LNCaP clone FGC (cell line): ENCODE measurements at regions not wholly inside any gene's neighbourhood (a gene's known extent, or its start where the extent isn't known, plus 50 kb on each side); places are given as distances from the start of the nearest gene placed in this dataset.

ENCODE experiments used
- DNase-seq: peaks from one replicate; pipeline ENCODE4 v3.0.0-alpha.2; 2011; ENCODE audit warnings: low read depth
- H3K4me3 ChIP-seq: 2 replicates; pipeline ENCODE4 v1.5.1; 2011; ENCODE audit warnings: mild to moderate bottlenecking, low read depth, low read length, control low read depth
- TF ChIP-seq, protein P1 (sequence below): IDR thresholded peaks from 2 replicates; pipeline ENCODE4 v1.5.1; 2012; ENCODE audit warnings: mild to moderate bottlenecking; ENCODE audit not compliant: control insufficient read depth, insufficient read depth; ENCODE audit errors: extremely low read depth

DNA sequence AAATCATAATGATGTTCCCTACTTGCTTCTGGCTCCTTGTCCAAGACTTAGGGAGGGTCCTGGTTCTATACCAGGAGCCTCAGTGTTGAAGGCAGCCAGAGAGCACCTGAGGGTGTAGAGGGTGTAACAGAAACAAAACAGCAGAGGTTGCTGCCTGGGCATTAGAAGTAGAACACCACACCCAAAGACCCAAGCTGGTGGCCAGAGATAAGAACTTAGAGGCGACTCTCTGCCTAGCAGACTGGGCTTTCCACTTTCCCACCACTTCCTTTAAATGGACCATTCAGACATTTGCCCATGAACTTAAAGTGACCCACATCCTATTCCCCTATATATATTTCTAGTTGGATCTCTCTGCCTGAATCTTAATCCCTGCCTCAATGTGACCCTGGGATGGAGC lies 189.8 kb downstream of the KLF13 start:
- DNase-seq = no peak
- TF ChIP-seq, protein P1, sequence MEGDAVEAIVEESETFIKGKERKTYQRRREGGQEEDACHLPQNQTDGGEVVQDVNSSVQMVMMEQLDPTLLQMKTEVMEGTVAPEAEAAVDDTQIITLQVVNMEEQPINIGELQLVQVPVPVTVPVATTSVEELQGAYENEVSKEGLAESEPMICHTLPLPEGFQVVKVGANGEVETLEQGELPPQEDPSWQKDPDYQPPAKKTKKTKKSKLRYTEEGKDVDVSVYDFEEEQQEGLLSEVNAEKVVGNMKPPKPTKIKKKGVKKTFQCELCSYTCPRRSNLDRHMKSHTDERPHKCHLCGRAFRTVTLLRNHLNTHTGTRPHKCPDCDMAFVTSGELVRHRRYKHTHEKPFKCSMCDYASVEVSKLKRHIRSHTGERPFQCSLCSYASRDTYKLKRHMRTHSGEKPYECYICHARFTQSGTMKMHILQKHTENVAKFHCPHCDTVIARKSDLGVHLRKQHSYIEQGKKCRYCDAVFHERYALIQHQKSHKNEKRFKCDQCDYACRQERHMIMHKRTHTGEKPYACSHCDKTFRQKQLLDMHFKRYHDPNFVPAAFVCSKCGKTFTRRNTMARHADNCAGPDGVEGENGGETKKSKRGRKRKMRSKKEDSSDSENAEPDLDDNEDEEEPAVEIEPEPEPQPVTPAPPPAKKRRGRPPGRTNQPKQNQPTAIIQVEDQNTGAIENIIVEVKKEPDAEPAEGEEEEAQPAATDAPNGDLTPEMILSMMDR = no peak

DNA sequence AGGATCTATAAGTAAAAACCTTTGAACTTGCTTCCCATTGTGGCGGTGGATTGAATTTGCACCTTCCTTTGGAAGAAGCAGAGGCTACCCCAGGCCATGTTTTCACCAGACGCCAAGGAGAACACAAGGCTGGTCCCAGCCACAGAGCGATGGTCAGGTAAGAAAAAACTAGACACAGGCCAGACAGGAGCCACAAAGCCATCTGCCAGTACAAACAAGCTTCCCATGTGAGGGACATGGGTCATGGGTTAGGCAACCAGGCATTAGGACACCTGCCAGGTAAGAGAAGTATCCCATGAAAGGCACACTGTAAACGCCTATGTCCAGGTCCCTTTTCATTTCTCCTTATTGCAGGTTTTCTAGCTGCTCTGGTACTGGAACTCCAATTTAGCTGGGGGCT lies 190.2 kb downstream of the KLF13 start:
- TF ChIP-seq, protein P1 = no peak
- no peak overlapping the region for H3K4me3 ChIP-seq
- DNase-seq = no peak

More for the DNA sequence above, 189.8 kb downstream of the KLF13 start:
- H3K4me3 ChIP-seq = no peak overlapping the region

DNA sequence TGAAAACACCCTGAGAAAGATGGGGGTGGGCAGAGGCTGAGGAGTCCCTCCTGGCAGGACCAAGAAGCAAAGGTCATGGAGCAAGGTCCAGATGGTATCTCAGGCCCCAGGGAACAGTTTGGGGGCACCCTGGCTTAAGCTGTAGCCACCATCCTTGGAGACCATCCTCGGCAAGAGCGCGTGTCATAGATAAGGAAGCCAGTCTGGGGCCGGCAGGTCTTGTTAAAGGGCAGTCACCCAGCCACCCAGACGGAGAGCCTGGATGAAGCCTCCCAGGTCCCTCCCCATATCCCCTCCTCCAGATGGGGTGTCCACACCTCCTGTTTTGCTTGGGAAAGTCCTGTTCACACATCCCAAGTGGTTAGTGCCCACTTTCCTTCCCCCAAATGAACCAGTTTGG lies 191.1 kb downstream of the KLF13 start:
- no peak for DNase-seq
- TF ChIP-seq, protein P1 = no peak

DNA sequence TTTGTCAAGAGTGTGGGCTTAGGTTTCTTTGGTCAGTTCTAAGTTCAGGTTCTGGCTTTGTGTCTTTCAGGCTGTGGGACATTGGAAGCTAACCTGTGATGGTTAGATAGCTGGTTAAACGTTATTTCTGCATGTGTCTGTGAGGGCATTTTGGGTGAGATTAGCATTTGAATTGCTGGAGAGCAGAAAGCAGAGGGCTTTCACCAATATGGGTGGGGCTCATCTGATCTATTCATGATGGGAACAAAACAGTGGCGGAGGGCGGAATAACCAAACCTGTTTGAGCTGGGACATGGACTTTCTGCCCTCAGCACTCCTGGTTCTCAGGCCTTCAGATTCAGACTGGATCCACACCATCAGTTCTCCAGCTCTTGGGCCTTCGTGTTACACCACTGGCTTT lies 195.4 kb downstream of the KLF13 start:
- DNase-seq = no peak
- no peak overlapping the region for H3K4me3 ChIP-seq
- TF ChIP-seq, protein P1 = no peak

More for the DNA sequence above, 191.1 kb downstream of the KLF13 start:
- H3K4me3 ChIP-seq = no peak overlapping the region

DNA sequence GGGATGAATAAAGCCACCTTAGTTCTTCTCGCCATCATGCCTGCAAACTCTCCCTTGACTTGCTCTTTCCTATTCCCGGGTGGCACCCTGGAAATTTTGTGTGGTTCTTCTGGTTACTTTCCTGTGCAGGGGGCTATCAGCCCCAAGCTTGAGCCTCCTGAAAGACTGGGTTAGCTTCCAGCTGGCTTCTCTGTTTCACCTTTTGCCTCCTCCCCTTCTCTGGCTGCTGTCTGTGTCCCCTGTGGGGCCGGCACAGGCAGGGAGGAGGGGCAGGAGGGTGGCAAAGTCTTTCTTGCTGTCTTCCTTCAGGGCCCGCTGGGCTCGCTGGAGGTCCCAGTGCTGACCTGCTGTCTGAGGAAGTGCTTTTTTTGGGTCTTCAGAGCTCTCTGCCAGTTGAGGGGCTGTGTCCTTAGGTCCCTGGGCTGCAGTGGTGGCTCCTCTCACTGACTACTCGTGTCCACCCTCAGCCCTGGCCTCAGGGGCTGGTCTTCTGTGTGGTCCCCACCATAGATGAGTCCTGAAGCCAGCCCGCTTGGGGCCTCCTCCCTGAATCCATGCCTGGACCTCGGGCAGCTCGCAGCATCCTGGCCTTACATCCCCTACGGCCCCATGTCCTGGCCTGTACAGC lies 196.5 kb downstream of the KLF13 start:
- DNase-seq = no peak
- TF ChIP-seq, protein P1 = no peak
- no peak overlapping the region for H3K4me3 ChIP-seq

DNA sequence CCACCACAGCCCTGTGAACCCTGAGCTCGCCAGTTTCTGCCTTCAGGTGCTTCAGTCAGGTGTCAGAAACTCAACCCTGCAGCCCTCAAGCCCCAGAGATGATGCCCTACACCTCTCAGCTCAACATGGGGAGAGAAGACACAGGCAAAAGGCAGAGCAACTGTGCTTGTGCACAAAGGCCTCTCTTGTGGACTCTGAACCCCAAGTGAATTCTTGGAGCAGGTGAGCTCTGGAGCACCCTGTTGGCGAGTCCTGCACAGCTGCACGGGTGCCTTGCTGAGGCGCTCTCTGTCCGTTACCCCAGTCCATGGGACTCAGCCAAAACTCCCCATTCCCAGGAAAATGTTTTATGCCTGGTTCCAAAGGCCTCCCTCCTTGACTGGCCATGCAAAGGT lies 197.0 kb downstream of the KLF13 start:
- TF ChIP-seq, protein P1 = no peak
- no peak overlapping the region for H3K4me3 ChIP-seq
- no peak for DNase-seq

DNA sequence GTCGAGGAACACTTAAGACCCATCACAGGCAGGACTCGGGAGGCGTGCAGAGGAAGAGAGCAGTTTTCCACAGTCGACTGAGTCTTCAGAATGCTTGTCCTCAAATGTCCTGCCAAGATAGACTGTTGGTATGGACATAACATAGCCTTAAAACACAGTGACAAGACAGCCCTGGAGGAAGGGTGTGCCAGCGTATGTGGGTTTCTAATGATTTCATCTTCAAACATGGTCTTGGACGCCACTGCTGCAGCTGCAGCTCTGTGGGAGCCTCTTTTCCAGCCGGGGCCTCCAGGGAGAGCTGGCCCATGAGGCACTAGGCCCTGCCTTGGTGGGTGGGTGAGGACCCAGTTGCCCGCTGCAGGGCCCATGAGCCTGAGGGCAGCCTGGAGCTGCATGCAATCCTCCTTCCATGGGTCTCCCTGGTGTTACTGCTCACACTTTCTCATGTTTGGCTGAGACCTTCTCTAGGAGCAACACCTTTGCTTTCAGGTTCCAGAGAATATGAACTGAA lies 198.6 kb downstream of the KLF13 start:
- no peak overlapping the region for H3K4me3 ChIP-seq
- no peak for DNase-seq
- TF ChIP-seq, protein P1 = no peak
